Activated CD4-positive, alpha-beta T cell treated with anti-CD3 and anti-CD28 coated beads, Interleukin-2, amount 50 U/mL, for 4 hours (primary cell): ENCODE measurements at regions not wholly inside any gene's neighbourhood (a gene's known extent, or its start where the extent isn't known, plus 50 kb on each side); places are given as distances from the start of the nearest gene placed in this dataset.
"Not testable (repeated sequence)": the region's sequence is repeated elsewhere in the genome, so short reads cannot be mapped to it uniquely, and the experiment has no call there.

Experiments
- DNase-seq, 2 experiments: peaks; one replicate each; pipeline ENCODE4 v3.0.0-alpha.2; 2020

DNA sequence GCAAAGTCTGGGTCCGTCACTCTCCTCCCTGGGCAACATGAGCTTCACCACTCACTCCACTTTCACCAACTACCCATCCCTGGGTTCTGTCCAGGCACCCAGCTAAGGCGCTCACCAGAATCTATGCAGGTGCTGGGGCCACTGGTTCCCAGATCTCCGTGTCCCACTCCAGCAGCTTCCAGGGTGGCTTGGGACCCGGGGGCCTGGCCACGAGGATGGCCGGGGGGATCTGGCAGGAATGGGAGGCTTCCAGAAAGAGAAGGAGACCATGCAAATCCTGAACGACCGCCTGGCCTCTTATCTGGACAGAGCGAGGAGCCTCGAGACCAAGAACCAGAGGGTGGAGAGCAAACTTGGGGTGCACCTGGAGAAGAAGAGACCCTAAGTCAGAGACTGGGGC is 1611.0 kb upstream of the ACO1 start:
- no peak for DNase-seq

DNA sequence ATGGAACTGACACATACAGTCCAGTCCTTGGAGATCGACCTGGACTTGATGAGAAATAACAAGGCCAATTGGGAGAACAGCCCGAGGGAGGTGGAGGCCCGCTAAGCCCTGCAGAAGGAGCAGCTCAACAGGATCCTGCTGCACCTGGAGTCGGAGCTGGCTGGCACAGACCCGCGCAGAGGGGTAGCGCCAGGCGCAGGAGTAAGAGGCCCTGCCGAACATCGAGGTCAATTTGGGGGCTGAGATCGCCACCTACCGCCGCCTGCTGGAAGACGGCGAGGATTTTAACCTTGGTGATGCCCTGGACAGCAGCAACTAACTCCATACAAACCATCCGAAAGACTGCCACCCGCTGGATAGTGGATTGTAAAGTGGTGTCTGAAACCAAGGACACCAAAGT is 1610.1 kb upstream of the ACO1 start:
- DNase-seq: no peak

DNA sequence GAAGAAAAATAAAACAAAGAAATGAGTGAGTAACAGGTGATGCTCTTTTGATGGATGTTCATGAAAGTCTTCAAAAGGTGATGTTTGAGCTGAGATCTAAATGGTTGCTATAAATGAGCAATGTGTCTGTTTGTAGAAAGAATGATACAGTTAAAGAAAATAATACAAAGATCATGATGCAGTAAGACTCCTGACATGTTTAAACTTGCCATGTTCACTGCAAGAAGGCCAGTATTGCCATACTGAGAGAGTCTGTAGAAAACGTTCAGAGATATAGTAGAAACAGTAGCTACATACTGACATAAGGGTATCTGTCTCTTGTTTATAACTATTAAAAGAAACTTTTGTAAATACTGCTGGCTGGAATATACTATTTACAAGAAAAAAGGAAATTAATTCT is 1609.2 kb upstream of the ACO1 start:
- no peak for DNase-seq

DNA sequence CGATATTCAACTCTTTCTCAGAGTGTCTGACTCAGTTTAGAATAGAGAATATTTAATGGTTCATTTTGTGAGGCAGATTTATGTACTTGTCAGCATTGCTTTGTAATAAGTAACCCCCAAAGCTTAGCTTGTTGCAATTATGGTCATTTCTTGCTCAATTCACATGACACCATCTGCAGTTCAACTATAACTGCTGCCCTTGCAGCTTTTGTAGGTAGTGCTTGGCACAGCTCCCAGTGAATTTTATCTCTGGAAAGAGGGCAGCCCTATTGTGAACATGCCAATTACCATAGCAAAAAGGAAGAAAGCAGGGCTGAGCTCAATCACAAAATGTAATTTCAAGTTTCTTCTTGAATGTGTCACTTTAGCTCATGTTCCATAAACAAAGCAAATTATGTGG is 1587.7 kb upstream of the ACO1 start:
- DNase-seq: no peak

GRCh38 chr9:30799527-30800101 is 1584.8 kb upstream of the ACO1 start:
- DNase-seq: no peak

DNA sequence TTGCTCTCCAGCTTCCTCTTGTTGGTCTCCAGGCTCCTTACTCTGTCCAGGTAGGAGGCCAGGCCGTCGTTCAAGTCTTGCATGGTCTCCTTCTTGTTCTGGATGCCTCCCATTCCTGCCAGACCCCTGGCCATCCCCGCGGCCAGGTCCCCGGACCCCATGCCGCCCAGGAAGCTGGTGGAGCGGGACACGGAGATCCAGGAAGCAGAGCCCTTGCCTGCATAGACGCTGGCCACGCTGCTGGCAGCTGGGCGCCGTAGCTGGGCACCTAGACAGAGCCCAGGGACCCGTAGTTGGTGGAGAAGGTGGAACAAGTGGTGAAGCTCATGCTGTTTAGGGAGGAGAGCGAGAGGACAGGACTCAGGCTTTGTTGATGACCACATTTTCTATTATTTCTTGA is 1584.0 kb upstream of the ACO1 start:
- no peak for DNase-seq

DNA sequence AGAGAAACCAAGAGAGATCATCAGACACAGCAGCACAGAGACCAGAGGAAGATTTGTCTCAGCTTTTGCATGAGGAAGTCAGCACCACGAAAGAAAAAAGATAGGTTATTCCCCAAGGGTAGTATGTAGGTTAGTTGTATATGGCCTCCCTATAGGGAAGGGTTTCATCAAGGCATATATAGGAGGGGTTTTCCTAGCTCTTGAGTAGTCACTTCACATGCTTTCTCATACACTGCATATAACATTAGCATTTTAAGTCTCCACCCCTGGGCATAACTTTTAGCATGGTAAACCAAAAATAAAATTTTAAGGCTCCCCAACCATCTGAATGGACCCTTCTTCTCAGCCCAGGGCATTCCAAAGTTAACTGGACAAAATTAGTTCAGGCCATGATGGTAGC is 1571.6 kb upstream of the ACO1 start:
- no peak for DNase-seq

GRCh38 chr9:30815585-30815984 is 1568.9 kb upstream of the ACO1 start:
- no peak for DNase-seq

GRCh38 chr9:30845136-30845535 is 1539.3 kb upstream of the ACO1 start:
- no peak for DNase-seq

DNA sequence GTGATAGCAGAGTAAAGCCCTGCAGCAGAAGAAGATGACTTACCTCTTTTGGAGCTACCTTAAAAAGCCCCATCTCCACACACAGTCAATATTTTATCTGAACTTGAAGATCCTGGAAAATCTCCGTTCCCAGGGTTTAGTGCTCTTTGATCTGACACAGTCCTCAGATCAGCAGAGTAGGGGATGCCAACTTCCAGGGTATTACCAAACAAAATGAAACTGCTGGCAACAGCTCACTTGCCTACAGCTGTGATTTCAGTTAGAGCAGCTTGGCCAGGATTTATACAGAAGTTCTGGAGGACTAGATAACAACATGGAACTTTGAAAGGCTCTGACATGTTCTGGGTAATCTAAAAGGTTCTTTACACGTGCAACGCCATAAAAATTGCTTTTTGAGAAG is 1537.8 kb upstream of the ACO1 start:
- DNase-seq: no peak

DNA sequence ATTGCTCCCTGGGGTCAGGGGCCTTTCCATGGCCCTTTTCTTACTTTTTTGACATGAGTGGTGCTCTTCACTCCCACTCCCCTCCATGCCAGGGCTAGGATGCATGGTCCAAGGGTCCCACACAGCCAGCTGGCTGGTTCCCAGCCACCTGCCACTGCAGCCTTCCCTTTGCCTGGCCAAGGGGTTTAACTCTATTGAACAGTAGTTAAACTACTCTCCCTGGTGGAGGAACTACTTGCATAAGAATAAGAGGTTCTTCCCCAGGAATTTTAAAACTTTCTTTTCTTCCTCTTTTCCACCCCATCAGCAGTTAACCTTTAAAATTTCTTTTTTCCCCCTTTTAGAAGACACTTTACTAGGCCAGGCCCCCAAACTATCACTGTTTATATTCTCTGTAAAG is 1532.8 kb upstream of the ACO1 start:
- no peak for DNase-seq

- DNase-seq: no peak
Measured at GRCh38 chr9:30900706-30901105, 1483.7 kb upstream of the ACO1 start.

- no peak for DNase-seq
Measured at GRCh38 chr9:30913331-30913730, 1471.1 kb upstream of the ACO1 start.

GRCh38 chr9:30915451-30915850 is 1469.0 kb upstream of the ACO1 start:
- no peak for DNase-seq

DNA sequence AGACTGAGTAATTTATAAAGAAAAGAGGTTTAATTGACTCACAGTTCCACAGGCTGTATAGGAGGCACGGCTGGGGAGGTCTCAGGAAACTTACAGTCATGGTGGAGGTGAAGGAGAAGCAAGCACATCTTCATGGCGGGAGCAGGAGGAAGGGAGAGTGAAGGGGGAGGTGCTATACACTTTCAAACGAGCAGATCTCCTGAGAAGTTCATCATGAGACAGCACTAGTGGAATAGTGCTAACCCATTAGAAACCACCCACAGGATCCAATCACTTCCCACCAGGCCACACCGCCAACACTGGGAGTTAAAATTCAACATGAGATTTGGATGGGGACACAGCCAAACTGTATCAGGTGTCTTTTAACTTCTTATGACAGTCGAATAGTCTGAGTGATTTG is 1459.3 kb upstream of the ACO1 start:
- DNase-seq: no peak

- DNase-seq: no peak
Measured at GRCh38 chr9:30925635-30926034, 1458.8 kb upstream of the ACO1 start.

DNA sequence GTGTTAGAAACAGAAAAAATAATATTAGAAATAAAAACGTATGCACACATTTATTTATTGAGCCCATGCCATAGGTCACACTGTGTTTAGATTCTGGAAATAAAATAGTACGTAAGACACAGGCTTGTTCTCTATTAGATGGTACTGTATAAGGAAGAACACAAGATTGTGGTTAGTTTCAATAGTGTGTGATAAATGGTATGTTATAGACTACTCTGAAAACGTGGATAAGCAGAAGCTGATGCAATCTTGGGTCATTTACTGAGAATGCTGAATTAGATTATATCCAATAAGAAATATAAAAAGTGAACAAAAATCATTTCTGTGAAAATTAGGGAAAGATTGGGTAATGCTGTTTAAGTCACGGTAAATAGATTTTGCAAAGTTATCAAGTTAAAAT is 1456.4 kb upstream of the ACO1 start:
- no peak for DNase-seq

- no peak for DNase-seq
Measured at GRCh38 chr9:30932226-30932625, 1452.2 kb upstream of the ACO1 start.

- no peak for DNase-seq
Measured at GRCh38 chr9:30935730-30936129, 1448.7 kb upstream of the ACO1 start.

DNA sequence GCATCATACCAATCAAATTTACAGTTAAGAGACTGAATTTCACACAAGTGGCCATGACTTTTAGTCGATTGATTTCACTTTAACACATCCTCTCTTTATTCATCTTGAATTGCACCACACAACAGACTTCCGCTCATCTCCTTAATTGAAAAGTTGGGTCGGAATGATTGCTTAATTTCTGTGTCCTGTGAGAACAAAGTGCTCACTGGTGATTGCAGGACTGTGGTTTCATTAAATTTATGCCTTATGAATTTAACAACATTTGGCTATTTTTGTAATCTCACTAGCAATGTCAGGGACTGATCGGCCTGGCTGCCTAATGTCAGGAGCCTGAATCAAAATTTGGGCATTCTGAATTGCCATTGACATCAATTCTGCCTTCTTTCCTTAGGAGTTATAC is 1447.3 kb upstream of the ACO1 start:
- no peak for DNase-seq

DNA sequence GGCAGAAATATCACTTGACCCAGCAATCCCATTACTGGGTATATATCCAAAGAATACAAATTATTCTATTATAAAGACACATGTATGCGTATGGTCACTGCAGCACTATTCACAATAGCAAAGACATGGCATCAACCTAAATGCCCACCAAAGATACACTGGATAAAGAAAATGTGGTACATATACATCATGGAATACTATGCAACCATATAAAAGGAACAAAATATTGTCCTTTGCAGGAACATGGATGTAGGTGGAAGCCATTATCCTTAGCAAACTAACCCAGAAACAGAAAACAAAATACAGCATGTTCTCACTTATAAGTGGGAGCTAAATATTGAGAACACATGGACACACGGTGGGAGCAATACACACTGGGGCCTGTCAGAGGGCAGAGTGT is 1441.6 kb upstream of the ACO1 start:
- DNase-seq: not testable (repeated sequence)

DNA sequence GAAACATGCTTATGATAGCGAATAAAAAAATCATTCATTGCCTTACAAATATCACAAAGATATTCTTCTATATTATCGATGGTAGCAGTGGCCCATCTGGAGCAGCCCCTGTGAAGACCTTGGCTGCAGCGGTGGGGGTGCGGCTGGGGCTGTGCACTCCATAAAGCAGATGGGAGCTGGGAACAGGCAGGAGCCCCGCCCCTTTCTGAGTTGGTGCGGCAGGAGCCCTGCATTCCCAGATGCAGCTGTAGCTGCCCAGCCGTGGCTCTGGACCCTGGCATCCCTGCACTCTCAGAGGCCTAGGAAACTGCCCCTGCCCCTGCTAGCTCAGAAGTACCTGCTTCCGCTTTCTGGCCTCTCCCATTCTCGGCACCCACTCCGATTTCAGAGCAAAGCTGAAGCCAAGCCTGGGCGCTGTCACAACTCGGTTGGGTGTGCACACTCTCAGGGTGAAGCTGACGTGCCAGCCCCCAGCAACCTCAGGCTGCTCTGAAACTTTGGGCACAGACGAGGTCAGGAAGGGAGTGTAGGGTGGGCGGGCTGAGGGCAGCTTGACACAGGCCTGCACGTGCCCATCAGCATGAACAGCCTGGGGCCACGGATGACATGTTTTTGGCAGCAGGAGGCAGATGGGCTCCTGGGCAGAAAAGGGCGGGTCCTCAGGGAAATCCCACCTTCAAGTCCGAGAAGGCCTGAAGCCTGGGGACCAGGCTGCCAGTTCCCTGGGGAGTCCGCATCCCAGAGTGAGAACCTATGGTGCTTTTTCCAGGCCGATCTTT is 1440.8 kb upstream of the ACO1 start:
- DNase-seq: no peak

GRCh38 chr9:30944225-30944569 is 1440.2 kb upstream of the ACO1 start:
- no peak for DNase-seq

DNA sequence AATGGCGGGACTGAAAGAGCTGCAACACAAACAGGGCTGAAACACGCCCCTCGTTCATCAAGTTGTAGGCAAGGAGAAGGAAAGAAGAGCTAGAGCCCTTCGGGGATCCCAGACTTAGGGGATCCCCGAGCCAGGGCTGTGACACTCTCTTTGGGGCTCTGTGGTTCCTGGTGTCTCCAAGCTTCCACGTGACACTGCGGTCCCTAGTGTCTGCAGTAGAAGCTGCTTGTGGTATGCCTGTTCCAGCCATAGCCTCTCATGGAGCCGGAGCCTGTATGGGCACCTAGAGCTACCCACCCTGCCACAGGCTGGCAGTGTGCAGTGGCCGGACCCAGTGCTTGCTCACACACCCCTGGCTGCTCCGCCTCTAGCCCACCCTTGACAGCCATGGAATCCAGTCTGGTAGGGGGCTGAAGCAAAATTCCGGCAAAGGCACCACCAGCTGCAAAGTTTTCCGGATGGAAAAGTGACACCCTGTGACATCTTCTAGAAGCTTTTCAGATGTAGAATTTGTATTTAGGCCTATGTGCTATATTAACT is 1439.6 kb upstream of the ACO1 start:
- DNase-seq: no peak

GRCh38 chr9:30964332-30964731 is 1420.1 kb upstream of the ACO1 start:
- DNase-seq: no peak
